Heart left ventricle (tissue), 13 donors: ENCODE measurements at regions not wholly inside any gene's neighbourhood (a gene's known extent, or its start where the extent isn't known, plus 50 kb on each side); places are given as distances from the start of the nearest gene placed in this dataset.

Source experiments
- CTCF ChIP-seq, 12 donors: fragments of 200-600 bp; sonication (generic) in 4 of 12; IDR thresholded peaks; one replicate each; pipeline versions ENCODE4 v1.5.0 to v1.8.0; 2018 to 2022; ENCODE audit warnings: antibody characterized with exemption in 12 of 12, mild to moderate bottlenecking in 5 of 12
- POLR2A ChIP-seq, 2 donors: fragments of 450-650 bp; IDR thresholded peaks; one replicate each; pipeline ENCODE4 v1.6.1; 2017; ENCODE audit warnings: antibody characterized with exemption in 2 of 2, mild to moderate bottlenecking in 2 of 2, moderate library complexity in 2 of 2
- donor health status: ischemic (EF 13 %, LVEDD 7.1; RV severe dilation, severe dysfunction).
- donor health status: DM: no; HTN: yes; CAD: no.
- donor health status: DM: no; HTN: no; CAD: no.
- donor health status: ischemic (EF 25% LVEDD 6.9; RV normal size, moderate dysfunction).
- donor health status: ischemic (EF 25% LVEDD 5.7; RV mildly dilated, moderate dysfunction).
- donor health status: ischemic (EF 35%, LVEDD 5.7; RV mildly dilated, moderate dysfunction).
- donor health status: nonischemic (EF 11% LVEDD 7.7; RV severe dilation, severe dysfunction).
- donor health status: DM: yes; HTN: yes; CAD: no.
- donor health status: PGD.
- donor health status: ischemic (EF 29% LVEDD 5.4; RV normal size, mild dysfunction).
- donor health status: nonischemic (EF 23%, LVEDD 6.1; RV moderate dilation, normal function).

- TF ChIP-seq CTCF (IDR thresholded peaks at IDR 0.05) (no peak), POLR2A (IDR thresholded peaks at IDR 0.05) (no peak)
Measured at GRCh38 chr13:105627270-105627669, 908.2 kb downstream of the EFNB2 start.
